SKM-1 (cell line): ENCODE measurements at regions not wholly inside any gene's neighbourhood (a gene's known extent, or its start where the extent isn't known, plus 50 kb on each side); places are given as distances from the start of the nearest gene placed in this dataset.

Source experiments
- DNase-seq: peaks from one replicate; lab custom pipeline; 2025; ENCODE audit not compliant: unreplicated experiment; lab: John Stamatoyannopoulos, UW

DNA sequence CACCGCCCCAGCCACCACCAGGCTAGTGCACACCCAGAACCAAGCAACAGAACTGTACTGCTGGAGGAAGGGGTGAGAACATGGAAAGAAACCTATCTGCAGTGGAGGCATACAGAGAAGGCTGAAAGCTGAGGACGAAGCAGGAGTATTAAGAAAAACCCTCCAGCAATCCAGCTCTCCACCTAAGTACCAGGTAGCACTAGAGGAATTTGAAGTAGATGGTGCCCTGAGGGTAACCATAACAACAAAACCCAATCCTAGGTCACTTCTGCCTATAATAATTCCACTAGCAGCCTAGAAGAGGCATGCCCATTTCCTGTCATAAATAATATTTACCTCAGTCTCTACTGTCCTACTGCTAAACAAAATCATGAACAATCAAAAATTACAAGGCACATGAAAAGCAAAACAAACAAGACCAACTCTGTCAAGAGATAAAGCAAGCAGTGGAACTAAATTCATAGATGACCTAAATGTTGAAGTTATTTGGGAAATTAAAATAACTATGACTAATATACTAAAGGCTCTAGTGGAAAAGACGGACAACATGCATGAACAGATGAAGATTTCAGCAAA is 51.1 kb downstream of the HYCC1 start:
- DNase-seq = no peak

DNA sequence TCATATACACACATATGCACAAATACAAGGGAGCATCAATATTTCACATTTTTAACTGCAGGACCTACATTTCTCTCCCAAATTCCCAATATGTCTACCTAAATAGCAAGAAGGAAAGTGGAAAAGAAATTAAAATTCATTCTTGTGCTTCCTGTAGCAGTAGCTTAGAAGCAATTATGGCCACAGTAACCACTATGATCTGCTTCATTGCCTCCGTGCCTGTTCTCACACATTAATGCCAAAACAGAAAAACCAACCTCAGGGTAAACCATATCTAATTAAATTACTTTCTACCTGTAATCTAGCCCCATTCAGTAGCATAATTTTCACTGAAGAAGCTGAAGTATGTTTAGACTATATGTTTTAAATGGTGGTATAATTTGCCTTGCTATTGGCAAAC is 55.2 kb downstream of the HYCC1 start:
- no peak for DNase-seq

- no peak for DNase-seq
These were observed 59.7 kb downstream of the HYCC1 start for GRCh38 chr7:22954251-22954650.

GRCh38 chr7:22952306-22953015 is 61.5 kb downstream of the HYCC1 start:
- no peak for DNase-seq

- DNase-seq = no peak
These were observed 64.0 kb downstream of the HYCC1 start for GRCh38 chr7:22949944-22950343.

DNA sequence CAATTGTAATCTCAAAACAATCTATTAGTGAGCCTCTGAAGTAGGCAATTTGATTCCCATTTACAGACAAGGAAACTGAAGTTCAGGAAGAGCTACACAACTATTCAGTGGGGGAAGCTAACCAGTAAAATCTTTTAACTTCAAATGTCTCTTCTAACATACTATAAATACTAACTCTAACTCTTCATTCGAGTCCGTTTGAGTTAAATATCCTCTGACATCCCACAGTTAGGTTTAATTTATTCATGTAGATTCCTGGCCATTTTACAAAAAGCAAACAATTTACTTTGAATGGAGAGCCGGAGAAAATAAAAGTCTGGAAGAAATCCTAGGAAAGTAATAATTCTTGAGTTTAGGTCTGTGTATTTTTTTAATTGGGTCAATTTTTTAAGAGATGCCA is 64.7 kb downstream of the HYCC1 start:
- DNase-seq = no peak

- DNase-seq = no peak
These were observed 65.2 kb downstream of the HYCC1 start for GRCh38 chr7:22948770-22949169.

GRCh38 chr7:22945584-22945983 is 68.3 kb downstream of the HYCC1 start:
- no peak for DNase-seq

- no peak for DNase-seq
These were observed 69.4 kb downstream of the HYCC1 start for GRCh38 chr7:22944510-22944909.

GRCh38 chr7:22944022-22944421 is 69.9 kb downstream of the HYCC1 start:
- no peak for DNase-seq

DNA sequence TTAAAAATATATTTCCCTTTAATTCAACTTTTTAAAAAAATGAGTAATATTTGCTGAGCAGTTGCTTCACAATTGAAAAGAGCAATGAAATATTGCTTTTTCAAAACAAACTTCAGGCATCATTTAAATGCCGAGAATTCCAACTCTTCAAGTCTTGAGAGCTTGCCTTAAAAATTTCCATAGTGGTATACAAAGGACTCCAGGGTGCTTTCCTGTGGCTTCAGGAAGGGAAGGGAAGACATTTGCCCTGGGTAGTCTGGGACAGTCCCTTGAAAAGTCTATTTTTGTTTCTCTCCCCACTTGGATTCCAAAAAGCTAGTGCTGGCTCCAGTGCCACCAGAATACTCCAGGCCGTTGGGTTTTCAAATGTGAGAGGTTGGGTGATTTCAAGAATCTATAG is 71.7 kb downstream of the HYCC1 start:
- no peak for DNase-seq

- no peak for DNase-seq
These were observed 74.1 kb downstream of the HYCC1 start for GRCh38 chr7:22939842-22940241.

GRCh38 chr7:22937946-22938345 is 76.0 kb downstream of the HYCC1 start:
- no peak for DNase-seq

- DNase-seq = no peak
These were observed 77.7 kb downstream of the HYCC1 start for GRCh38 chr7:22936246-22936645.

DNA sequence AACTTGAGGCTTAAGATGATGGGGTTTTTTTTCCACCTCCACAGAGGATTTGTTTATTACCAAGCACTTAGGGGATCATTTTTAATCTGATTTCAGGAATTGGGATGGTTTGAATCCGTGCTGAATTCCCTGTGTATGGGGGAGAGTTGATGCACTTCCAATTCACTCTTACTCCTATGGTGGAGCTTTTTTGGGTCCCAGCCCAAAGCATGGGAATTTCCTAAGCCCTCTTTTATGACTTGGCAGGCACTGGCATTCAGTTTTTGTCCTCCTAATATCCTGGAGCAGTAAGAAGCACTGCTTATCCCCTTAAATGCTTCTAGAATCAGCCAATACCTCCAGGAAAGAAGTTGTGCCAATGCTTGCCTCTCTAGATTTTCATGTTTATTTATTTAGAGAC is 78.7 kb downstream of the HYCC1 start:
- no peak for DNase-seq

GRCh38 chr7:22934473-22935065 is 79.4 kb downstream of the HYCC1 start:
- DNase-seq = no peak

DNA sequence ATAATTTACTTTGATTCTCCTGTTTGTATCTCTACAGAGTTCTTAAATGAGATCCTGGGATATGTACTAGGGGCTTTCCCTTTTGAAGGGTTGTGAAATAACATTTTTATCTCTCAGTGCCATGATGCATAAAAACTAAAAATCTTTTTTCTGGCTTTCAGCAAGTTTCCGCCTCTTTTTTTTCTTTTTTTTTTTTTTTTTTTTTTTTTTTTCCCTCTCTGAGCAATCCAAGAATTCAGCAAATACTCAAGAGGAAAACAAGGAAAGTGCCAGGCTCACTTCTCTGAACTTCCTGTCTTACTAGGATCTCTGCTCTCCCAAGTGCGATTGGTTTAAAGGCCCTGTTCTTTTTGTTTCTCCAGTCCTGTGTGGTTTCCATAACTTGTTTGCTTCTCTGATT is 79.9 kb downstream of the HYCC1 start:
- no peak for DNase-seq

GRCh38 chr7:22932896-22933295 is 81.0 kb downstream of the HYCC1 start:
- no peak for DNase-seq

GRCh38 chr7:22931011-22931410 is 82.9 kb downstream of the HYCC1 start:
- no peak for DNase-seq

DNA sequence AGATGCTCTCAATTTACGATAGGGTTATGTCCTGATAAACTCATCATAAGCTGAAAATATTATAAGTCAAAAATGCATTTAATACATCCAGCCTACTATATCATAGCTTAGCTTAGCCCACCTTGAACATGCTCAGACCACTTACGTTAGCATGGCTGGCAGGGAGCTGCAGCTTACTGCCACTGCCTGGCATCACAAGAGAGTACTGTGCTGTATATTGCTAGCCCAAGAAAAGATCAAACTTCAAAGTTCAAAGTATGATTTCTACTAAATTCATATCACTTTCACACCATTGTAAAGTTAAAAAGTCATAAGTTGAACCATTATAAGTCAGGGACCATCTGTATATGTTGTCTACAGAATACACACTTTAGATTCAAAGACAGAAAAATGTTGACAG is 91.6 kb downstream of the HYCC1 start:
- no peak for DNase-seq

DNA sequence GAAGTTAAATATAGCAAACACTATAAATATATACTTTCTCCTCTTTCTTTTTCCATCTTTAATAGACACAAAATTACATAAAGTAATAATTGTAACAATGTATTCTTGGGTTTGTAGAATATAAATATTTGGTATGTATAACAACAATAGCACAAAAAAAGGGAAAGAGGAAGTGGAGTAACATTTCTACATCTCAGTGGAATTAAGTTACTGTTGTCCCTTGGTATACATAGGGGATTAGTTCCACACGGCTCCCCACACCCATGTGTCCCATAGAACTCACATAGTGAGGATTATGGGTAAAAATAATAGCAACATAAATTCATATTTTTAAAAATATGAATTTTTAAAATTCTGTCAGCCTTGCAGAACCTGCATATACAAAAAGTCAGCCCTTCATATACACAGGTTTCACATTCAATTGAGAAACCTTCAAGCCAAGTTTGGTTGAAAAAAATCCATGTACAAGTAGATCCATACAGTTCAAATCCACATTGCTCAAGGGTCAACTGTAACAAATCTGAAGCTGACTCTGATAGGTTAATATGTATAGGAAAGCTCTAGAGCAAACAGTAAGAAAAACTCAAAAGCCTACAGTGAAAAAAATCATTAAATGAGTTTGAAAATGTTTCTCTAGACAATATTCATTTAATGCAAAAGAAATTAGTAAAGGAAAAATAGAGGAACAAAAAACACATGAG is 92.4 kb downstream of the HYCC1 start:
- no peak for DNase-seq

DNA sequence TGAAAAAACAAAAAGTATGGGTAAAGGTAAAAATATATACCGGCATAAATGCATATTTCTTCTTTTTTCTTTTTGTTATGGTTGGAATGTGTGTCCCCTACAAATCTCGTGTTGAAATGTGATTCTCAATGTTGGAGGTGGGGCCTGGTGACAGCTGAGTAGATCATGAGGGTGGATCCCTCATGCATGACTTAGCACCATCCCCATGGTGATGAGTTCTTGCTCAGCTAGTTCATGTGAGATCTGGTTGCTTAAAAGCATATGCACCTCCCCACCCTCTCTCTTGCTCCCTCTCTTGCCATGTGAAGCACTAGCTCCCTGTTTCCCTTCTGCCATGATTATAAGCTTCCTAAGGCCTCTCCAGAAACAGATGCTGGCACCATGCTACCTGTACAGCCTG is 93.3 kb downstream of the HYCC1 start:
- no peak for DNase-seq
